ENCODE measurements at regions not wholly inside any gene's neighbourhood (a gene's known extent, or its start where the extent isn't known, plus 50 kb on each side); places are given as distances from the start of the nearest gene placed in this dataset.

GRCh38 chr4:17376205-17376604, 135.7 kb downstream of the QDPR start:
- Histone ChIP-seq H3K4me1 (ENCODE audit: control insufficient read depth, insufficient read depth, low read length) (no peaks in the 10 kb centered on the region), H3K9me3 (ENCODE audit: control insufficient read depth, insufficient read depth, low read depth, low read length) (no peaks in the 10 kb centered on the region), H3K9ac (ENCODE audit: low read length) (no peak overlapping the region), H3K27me3 (ENCODE audit: control insufficient read depth, insufficient read depth, low read length) (no peaks in the 10 kb centered on the region), H3K36me3 (ENCODE audit: control insufficient read depth, insufficient read depth, low read length) (no peaks in the 10 kb centered on the region), H3K4me3 (ENCODE audit: low read depth, low read length) (no peak overlapping the region), H3K27ac (ENCODE audit: low read depth, low read length) (no peak overlapping the region)

DNA sequence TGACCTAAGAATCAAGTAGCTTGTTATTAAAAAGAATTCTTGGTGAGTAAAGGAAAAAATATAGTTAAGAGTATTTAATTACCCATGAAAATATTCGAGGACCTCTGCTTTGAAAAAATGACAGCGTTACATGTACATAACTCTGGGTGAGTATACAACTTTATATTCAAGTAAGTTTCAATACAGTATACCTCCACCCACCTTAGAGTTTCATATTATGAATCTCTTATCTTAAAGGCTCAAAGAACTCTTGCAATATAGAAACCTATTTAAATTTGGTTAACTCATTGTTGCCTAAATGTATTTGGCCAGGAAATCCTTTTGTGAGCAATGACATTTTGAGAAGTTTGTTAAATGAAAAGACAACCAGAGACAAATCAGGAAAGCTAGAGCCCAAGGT, 138.2 kb downstream of the QDPR start:
- Histone ChIP-seq H3K9me3 (ENCODE audit: control insufficient read depth, insufficient read depth, low read depth, low read length) (no peaks in the 10 kb centered on the region), H3K27ac (ENCODE audit: low read depth, low read length) (no peak overlapping the region), H3K9ac (ENCODE audit: low read length) (no peak overlapping the region), H3K4me1 (ENCODE audit: control insufficient read depth, insufficient read depth, low read length) (no peaks in the 10 kb centered on the region), H3K4me3 (ENCODE audit: low read depth, low read length) (no peak overlapping the region), H3K36me3 (ENCODE audit: control insufficient read depth, insufficient read depth, low read length) (no peaks in the 10 kb centered on the region), H3K27me3 (ENCODE audit: control insufficient read depth, insufficient read depth, low read length) (no peaks in the 10 kb centered on the region)

DNA sequence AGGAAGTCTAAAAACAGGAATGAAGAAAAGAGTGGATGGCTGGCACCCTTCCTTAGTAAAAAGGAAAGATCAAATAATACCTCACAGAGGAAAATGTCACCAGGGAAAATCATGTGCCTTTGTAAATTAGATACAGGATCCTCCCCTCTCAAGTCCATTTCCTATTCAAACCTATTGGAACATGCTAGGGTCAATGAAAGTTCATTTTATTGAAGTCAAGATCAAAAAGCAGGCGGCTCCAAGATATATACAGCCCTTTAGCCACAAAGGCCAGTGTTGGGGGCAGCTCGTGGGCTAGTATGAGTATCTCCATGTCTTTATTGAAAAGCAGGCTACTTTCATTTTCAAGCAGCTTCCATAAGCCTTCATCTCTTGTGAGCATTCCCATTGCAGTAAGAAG, 141.1 kb downstream of the QDPR start:
- H3K4me3 ChIP-seq (ENCODE audit: low read depth, low read length) = no peak overlapping the region
- no peaks in the 10 kb centered on the region for H3K36me3 ChIP-seq (ENCODE audit: control insufficient read depth, insufficient read depth, low read length)
- H3K9ac ChIP-seq (ENCODE audit: low read length) = no peak overlapping the region
- H3K27me3 ChIP-seq (ENCODE audit: control insufficient read depth, insufficient read depth, low read length) = no peaks in the 10 kb centered on the region
- no peaks in the 10 kb centered on the region for H3K9me3 ChIP-seq (ENCODE audit: control insufficient read depth, insufficient read depth, low read depth, low read length)
- no peaks in the 10 kb centered on the region for H3K4me1 ChIP-seq (ENCODE audit: control insufficient read depth, insufficient read depth, low read length)
- no peak overlapping the region for H3K27ac ChIP-seq (ENCODE audit: low read depth, low read length)

GRCh38 chr4:17368408-17368807, 143.5 kb downstream of the QDPR start:
- Histone ChIP-seq H3K9me3 (ENCODE audit: control insufficient read depth, insufficient read depth, low read depth, low read length) (no peaks in the 10 kb centered on the region), H3K36me3 (ENCODE audit: control insufficient read depth, insufficient read depth, low read length) (no peaks in the 10 kb centered on the region), H3K9ac (ENCODE audit: low read length) (no peak overlapping the region), H3K27me3 (ENCODE audit: control insufficient read depth, insufficient read depth, low read length) (no peaks in the 10 kb centered on the region), H3K4me3 (ENCODE audit: low read depth, low read length) (no peak overlapping the region), H3K4me1 (ENCODE audit: control insufficient read depth, insufficient read depth, low read length) (no peaks in the 10 kb centered on the region), H3K27ac (ENCODE audit: low read depth, low read length) (no peak overlapping the region)

GRCh38 chr4:17367201-17367600, 144.7 kb downstream of the QDPR start:
- Histone ChIP-seq H3K4me1 (ENCODE audit: control insufficient read depth, insufficient read depth, low read length) (no peaks in the 10 kb centered on the region), H3K4me3 (ENCODE audit: low read depth, low read length) (no peak overlapping the region), H3K36me3 (ENCODE audit: control insufficient read depth, insufficient read depth, low read length) (no peaks in the 10 kb centered on the region), H3K27ac (ENCODE audit: low read depth, low read length) (no peak overlapping the region), H3K27me3 (ENCODE audit: control insufficient read depth, insufficient read depth, low read length) (no peaks in the 10 kb centered on the region), H3K9me3 (ENCODE audit: control insufficient read depth, insufficient read depth, low read depth, low read length) (no peaks in the 10 kb centered on the region), H3K9ac (ENCODE audit: low read length) (no peak overlapping the region)

GRCh38 chr4:17366496-17366895, 145.4 kb downstream of the QDPR start:
- no peaks in the 10 kb centered on the region for H3K4me1 ChIP-seq (ENCODE audit: control insufficient read depth, insufficient read depth, low read length)
- no peak overlapping the region for H3K9ac ChIP-seq (ENCODE audit: low read length)
- H3K4me3 ChIP-seq (ENCODE audit: low read depth, low read length) = no peak overlapping the region
- H3K36me3 ChIP-seq (ENCODE audit: control insufficient read depth, insufficient read depth, low read length) = no peaks in the 10 kb centered on the region
- H3K9me3 ChIP-seq (ENCODE audit: control insufficient read depth, insufficient read depth, low read depth, low read length) = no peaks in the 10 kb centered on the region
- H3K27ac ChIP-seq (ENCODE audit: low read depth, low read length) = no peak overlapping the region
- no peaks in the 10 kb centered on the region for H3K27me3 ChIP-seq (ENCODE audit: control insufficient read depth, insufficient read depth, low read length)

DNA sequence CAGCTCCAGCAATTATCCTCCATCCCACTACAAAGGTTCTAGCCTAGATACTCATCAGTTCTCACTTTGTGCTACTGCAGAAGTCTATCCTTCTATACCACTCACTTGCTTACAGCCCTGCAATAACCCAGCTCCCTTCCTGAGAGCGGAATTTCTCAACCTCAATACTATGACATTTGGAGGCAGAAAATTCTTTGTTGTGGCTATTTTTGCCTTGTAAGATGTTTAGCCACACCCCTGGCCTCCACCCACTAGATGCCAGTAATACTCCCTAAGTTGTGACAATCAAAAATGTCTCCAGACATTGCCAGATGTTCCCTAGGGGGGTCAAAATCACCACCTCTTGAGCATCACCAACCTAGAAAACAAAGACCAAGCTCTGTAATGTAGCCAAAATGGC, 149.5 kb downstream of the QDPR start:
- no peak overlapping the region for H3K27ac ChIP-seq (ENCODE audit: low read depth, low read length)
- no peaks in the 10 kb centered on the region for H3K36me3 ChIP-seq (ENCODE audit: control insufficient read depth, insufficient read depth, low read length)
- no peaks in the 10 kb centered on the region for H3K27me3 ChIP-seq (ENCODE audit: control insufficient read depth, insufficient read depth, low read length)

GRCh38 chr4:17358241-17358640, 153.6 kb downstream of the QDPR start:
- Histone ChIP-seq H3K27me3 (ENCODE audit: control insufficient read depth, insufficient read depth, low read length) (0 out of 2 replicates have a peak, but pooled peaks cover 5% of the 10 kb centered on the region), H3K9ac (ENCODE audit: low read length) (no peak overlapping the region), H3K36me3 (ENCODE audit: control insufficient read depth, insufficient read depth, low read length) (no peaks in the 10 kb centered on the region), H3K4me1 (ENCODE audit: control insufficient read depth, insufficient read depth, low read length) (no peaks in the 10 kb centered on the region), H3K4me3 (ENCODE audit: low read depth, low read length) (no peak overlapping the region), H3K9me3 (ENCODE audit: control insufficient read depth, insufficient read depth, low read depth, low read length) (peaks cover 9% of the 10 kb centered on the region; the same call in 1 of the 2 replicates), H3K27ac (ENCODE audit: low read depth, low read length) (no peak overlapping the region)

More for the DNA sequence above, 149.5 kb downstream of the QDPR start:
- Histone ChIP-seq H3K9ac (ENCODE audit: low read length) (no peak overlapping the region), H3K4me1 (ENCODE audit: control insufficient read depth, insufficient read depth, low read length) (no peaks in the 10 kb centered on the region), H3K4me3 (ENCODE audit: low read depth, low read length) (no peak overlapping the region), H3K9me3 (ENCODE audit: control insufficient read depth, insufficient read depth, low read depth, low read length) (no peaks in the 10 kb centered on the region)

DNA sequence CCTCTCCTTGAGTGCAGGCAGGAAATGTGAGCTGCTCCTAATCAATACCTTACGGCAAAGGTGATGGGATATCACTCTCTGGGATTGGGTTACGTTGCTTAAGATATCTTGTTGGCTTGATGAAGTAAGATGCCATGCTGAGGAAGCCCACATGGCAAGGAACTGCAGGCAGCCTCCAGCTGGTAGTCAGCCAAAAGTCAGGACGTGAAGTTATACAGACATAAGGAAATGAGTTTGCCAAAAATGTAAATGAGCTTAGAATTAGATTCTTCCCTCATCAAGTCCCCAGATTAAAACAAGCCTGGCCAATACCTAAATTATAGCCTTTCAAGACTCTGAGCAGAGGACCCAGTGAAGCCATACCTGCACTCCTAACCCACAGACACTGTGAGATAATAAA, 155.0 kb downstream of the QDPR start:
- no peaks in the 10 kb centered on the region for H3K4me1 ChIP-seq (ENCODE audit: control insufficient read depth, insufficient read depth, low read length)
- peaks cover 9% of the 10 kb centered on the region; the same call in 1 of the 2 replicates for H3K9me3 ChIP-seq (ENCODE audit: control insufficient read depth, insufficient read depth, low read depth, low read length)
- H3K36me3 ChIP-seq (ENCODE audit: control insufficient read depth, insufficient read depth, low read length) = no peaks in the 10 kb centered on the region
- H3K27ac ChIP-seq (ENCODE audit: low read depth, low read length) = no peak overlapping the region
- H3K4me3 ChIP-seq (ENCODE audit: low read depth, low read length) = no peak overlapping the region
- H3K27me3 ChIP-seq (ENCODE audit: control insufficient read depth, insufficient read depth, low read length) = 0 out of 2 replicates have a peak, but pooled peaks cover 5% of the 10 kb centered on the region
- H3K9ac ChIP-seq (ENCODE audit: low read length) = no peak overlapping the region

- H3K27ac ChIP-seq (ENCODE audit: low read depth, low read length) = no peak overlapping the region
- no peaks in the 10 kb centered on the region for H3K4me1 ChIP-seq (ENCODE audit: control insufficient read depth, insufficient read depth, low read length)
- no peak overlapping the region for H3K9ac ChIP-seq (ENCODE audit: low read length)
- H3K36me3 ChIP-seq (ENCODE audit: control insufficient read depth, insufficient read depth, low read length) = no peaks in the 10 kb centered on the region
- 0 out of 2 replicates have a peak, but pooled peaks cover 5% of the 10 kb centered on the region for H3K27me3 ChIP-seq (ENCODE audit: control insufficient read depth, insufficient read depth, low read length)
- H3K9me3 ChIP-seq (ENCODE audit: control insufficient read depth, insufficient read depth, low read depth, low read length) = peaks cover 9% of the 10 kb centered on the region; the same call in 1 of the 2 replicates
- no peak overlapping the region for H3K4me3 ChIP-seq (ENCODE audit: low read depth, low read length)
Observed at GRCh38 chr4:17352357-17352756, 159.5 kb downstream of the QDPR start.

- Histone ChIP-seq H3K4me3 (ENCODE audit: low read depth, low read length) (no peak overlapping the region), H3K27ac (ENCODE audit: low read depth, low read length) (no peak overlapping the region), H3K9me3 (ENCODE audit: control insufficient read depth, insufficient read depth, low read depth, low read length) (no peaks in the 10 kb centered on the region), H3K27me3 (ENCODE audit: control insufficient read depth, insufficient read depth, low read length) (no peaks in the 10 kb centered on the region), H3K9ac (ENCODE audit: low read length) (no peak overlapping the region), H3K4me1 (ENCODE audit: control insufficient read depth, insufficient read depth, low read length) (no peaks in the 10 kb centered on the region), H3K36me3 (ENCODE audit: control insufficient read depth, insufficient read depth, low read length) (no peaks in the 10 kb centered on the region)
Observed at GRCh38 chr4:17347445-17347844, 164.4 kb downstream of the QDPR start.

GRCh38 chr4:17339376-17339775, 172.5 kb downstream of the QDPR start:
- H3K4me1 ChIP-seq (ENCODE audit: control insufficient read depth, insufficient read depth, low read length) = 0 out of 2 replicates have a peak, but pooled peaks cover 4% of the 10 kb centered on the region
- no peaks in the 10 kb centered on the region for H3K9me3 ChIP-seq (ENCODE audit: control insufficient read depth, insufficient read depth, low read depth, low read length)
- H3K27me3 ChIP-seq (ENCODE audit: control insufficient read depth, insufficient read depth, low read length) = no peaks in the 10 kb centered on the region
- no peak overlapping the region for H3K9ac ChIP-seq (ENCODE audit: low read length)
- no peak overlapping the region for H3K4me3 ChIP-seq (ENCODE audit: low read depth, low read length)
- H3K36me3 ChIP-seq (ENCODE audit: control insufficient read depth, insufficient read depth, low read length) = no peaks in the 10 kb centered on the region
- no peak overlapping the region for H3K27ac ChIP-seq (ENCODE audit: low read depth, low read length)

All from HUES6 (cell line).